ELR (cell line): ENCODE measurements at regions not wholly inside any gene's neighbourhood (a gene's known extent, or its start where the extent isn't known, plus 50 kb on each side); places are given as distances from the start of the nearest gene placed in this dataset.

Experiments used
- DNase-seq: peaks from one replicate; pipeline ENCODE4 v3.0.0-alpha.2; 2015; ENCODE audit warnings: low read depth

- no peak for DNase-seq
Measured at GRCh38 chr12:45587012-45587411, 142.5 kb upstream of the ARID2 start.

GRCh38 chr12:45587877-45588533, 141.5 kb upstream of the ARID2 start:
- peak; percentile 13 for DNase-seq

- no peak for DNase-seq
Measured at GRCh38 chr12:45590646-45591045, 138.9 kb upstream of the ARID2 start.

- no peak for DNase-seq
Measured at GRCh38 chr12:45591635-45592034, 137.9 kb upstream of the ARID2 start.

GRCh38 chr12:45596366-45596765, 133.1 kb upstream of the ARID2 start:
- DNase-seq: no peak

- no peak for DNase-seq
Measured at GRCh38 chr12:45598336-45598735, 131.2 kb upstream of the ARID2 start.

- DNase-seq: no peak
Measured at GRCh38 chr12:45598761-45599160, 130.7 kb upstream of the ARID2 start.

- DNase-seq: no peak
Measured at GRCh38 chr12:45599196-45599595, 130.3 kb upstream of the ARID2 start.

GRCh38 chr12:45601390-45601789, 128.1 kb upstream of the ARID2 start:
- no peak for DNase-seq

- DNase-seq: no peak
Measured at GRCh38 chr12:45601888-45602287, 127.6 kb upstream of the ARID2 start.

GRCh38 chr12:45605624-45606023, 123.9 kb upstream of the ARID2 start:
- no peak for DNase-seq

- no peak for DNase-seq
Measured at GRCh38 chr12:45611061-45611460, 118.4 kb upstream of the ARID2 start.

- DNase-seq: no peak
Measured at GRCh38 chr12:45611495-45611894, 118.0 kb upstream of the ARID2 start.

GRCh38 chr12:45612044-45612794, 117.3 kb upstream of the ARID2 start:
- peak; percentile 86 for DNase-seq

- peak; percentile 80 for DNase-seq
Measured at GRCh38 chr12:45613296-45613695, 116.2 kb upstream of the ARID2 start.

GRCh38 chr12:45613855-45614254, 115.7 kb upstream of the ARID2 start:
- no peak for DNase-seq

- peak; percentile 86 for DNase-seq
Measured at GRCh38 chr12:45615268-45615667, 114.2 kb upstream of the ARID2 start.

GRCh38 chr12:45619736-45620135, 109.8 kb upstream of the ARID2 start:
- DNase-seq: no peak

GRCh38 chr12:45621703-45622102, 107.8 kb upstream of the ARID2 start:
- no peak for DNase-seq

- no peak for DNase-seq
Measured at GRCh38 chr12:45622210-45622937, 107.1 kb upstream of the ARID2 start.

GRCh38 chr12:45623221-45623620, 106.3 kb upstream of the ARID2 start:
- DNase-seq: no peak

GRCh38 chr12:45623940-45624339, 105.6 kb upstream of the ARID2 start:
- DNase-seq: no peak

GRCh38 chr12:45626965-45627364, 102.5 kb upstream of the ARID2 start:
- no peak for DNase-seq
